GM13977 (cell line): ENCODE measurements at regions not wholly inside any gene's neighbourhood (a gene's known extent, or its start where the extent isn't known, plus 50 kb on each side); places are given as distances from the start of the nearest gene placed in this dataset.

ENCODE experiments used
- DNase-seq: peaks from one replicate; pipeline ENCODE4 v3.0.0; 2012; ENCODE audit warnings: low spot score
- CTCF ChIP-seq: IDR thresholded peaks from 2 replicates; pipeline ENCODE4 v1.5.1; 2012; ENCODE audit warnings: mild to moderate bottlenecking, control low read depth; ENCODE audit not compliant: insufficient read depth; ENCODE audit errors: extremely low read depth, missing control alignments
- in situ Hi-C: fragments of 300-500 bp; cut with MboI; formaldehyde crosslinking; loops from one replicate; pipeline ENCODE4 v1.12.0; 2022; ENCODE audit warnings: low sequenced_read_pairs, low pct_unique_long_range_greater_than_20kb, mixed read lengths, inconsistent platforms; ENCODE audit not compliant: unreplicated experiment

GRCh38 chrX:69103539-69103938, 61.7 kb downstream of the PJA1 start:
- in situ Hi-C loops, result no loop called here
- DNase-seq, result no peak
- no peak for TF ChIP-seq CTCF

DNA sequence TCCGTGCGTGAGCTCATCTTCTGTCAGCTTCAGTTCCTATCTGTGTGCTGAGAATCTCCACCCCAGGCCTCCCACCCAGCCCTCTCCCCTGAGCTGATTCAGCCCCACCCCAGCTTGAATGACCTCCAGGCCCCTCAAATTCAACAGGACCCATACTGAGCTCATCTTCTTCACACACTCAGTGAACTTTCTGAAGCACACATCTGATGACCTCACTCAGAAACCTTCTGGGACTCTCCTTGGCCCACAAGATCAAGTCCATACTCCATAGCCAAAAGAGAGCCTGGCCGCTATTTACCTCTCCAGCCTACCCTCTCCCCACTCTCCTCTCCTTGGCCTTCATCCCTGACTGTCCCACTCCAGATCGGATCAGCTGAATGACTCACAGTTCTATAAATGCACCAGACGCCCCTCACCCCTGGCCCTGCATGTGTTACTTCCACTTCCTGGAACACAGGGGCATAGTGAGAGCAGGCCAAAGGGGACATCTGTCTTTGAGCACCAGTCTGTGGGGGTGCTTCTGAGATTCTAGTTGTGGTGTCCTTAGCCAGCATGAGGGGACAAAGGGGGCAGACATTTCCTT, 62.5 kb downstream of the PJA1 start:
- TF ChIP-seq CTCF, result no peak
- in situ Hi-C loops, result no loop called here
- DNase-seq, result no peak

DNA sequence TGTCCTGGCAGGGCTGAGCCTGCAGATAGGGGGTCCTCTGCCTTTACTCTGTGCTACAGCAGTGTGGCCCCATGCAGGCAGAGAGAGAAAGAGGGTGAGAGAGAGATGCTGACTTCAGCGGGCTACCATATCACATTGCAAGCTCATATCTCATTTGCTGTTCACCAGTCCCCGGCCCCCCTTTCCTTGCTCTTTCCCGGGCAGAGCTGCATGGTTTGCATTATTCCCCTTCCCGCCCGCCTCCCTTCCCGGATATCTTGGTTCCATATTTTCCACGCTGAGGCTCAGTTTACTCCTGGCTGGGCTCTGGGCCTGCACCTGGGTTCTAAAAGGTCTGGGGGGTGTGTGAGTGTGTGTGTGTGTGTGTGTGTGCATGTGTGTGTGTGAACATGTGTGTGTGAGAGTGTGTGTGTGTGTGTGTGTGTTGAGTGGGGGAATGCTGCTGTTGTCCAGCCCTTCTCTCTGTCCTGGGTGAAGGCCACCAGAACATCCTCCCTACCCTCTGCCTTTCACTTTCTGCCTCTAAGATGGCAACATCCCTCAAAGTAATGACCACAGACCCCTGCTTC, 63.5 kb downstream of the PJA1 start:
- no peak for TF ChIP-seq CTCF
- in situ Hi-C loops, result no loop called here
- no peak for DNase-seq

DNA sequence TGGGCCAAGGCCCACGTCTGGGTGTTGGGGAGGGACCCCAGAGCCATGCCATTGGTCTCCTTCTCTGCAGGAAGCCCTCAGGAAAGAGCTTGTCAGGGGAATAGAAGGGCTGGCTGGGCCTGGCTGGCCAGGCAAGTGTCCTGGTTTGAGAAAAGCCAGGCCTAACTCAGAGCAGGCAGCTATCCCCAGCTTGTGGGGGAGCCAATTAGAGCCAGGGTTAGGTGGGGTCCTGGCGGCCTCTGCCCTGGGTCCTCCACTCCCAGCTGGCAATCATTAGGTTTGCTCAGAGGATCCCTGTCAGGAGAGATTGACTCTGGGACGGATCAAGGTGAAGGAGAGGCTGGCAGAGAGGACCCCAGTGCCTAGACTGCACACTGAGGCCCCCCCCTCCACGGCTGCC, 64.8 kb downstream of the PJA1 start:
- in situ Hi-C loops, result no loop called here
- TF ChIP-seq CTCF, result no peak
- no peak for DNase-seq

GRCh38 chrX:69097451-69098236, 67.6 kb downstream of the PJA1 start:
- TF ChIP-seq CTCF, result no peak
- no peak for DNase-seq
- in situ Hi-C loops, result no loop called here

GRCh38 chrX:69096963-69097362, 68.3 kb downstream of the PJA1 start:
- no peak for TF ChIP-seq CTCF
- in situ Hi-C loops, result no loop called here
- DNase-seq, result no peak
